ENCODE measurements at regions not wholly inside any gene's neighbourhood (a gene's known extent, or its start where the extent isn't known, plus 50 kb on each side); places are given as distances from the start of the nearest gene placed in this dataset.

- TF ChIP-seq CTCF (IDR thresholded peaks at IDR 0.05; ENCODE audit: extremely low read depth in 1 of 2, insufficient read depth in 1 of 2, low read depth in 1 of 2, low read length in 2 of 2), result no peak
- TF ChIP-seq JUN (IDR thresholded peaks at IDR 0.05; ENCODE audit: borderline replicate concordance, insufficient read depth, insufficient read length, low read depth), result no peak
- TF ChIP-seq POLR2A (IDR thresholded peaks at IDR 0.05; ENCODE audit: low read depth, low read length), result no peak
- no peak for TF ChIP-seq EZH2 (IDR thresholded peaks at IDR 0.05; ENCODE audit: borderline replicate concordance, low read depth, low read length, severe bottlenecking)
- no peak for TF ChIP-seq MYC (IDR thresholded peaks at IDR 0.05; ENCODE audit: low read depth, low read length)
- no peak for TF ChIP-seq MAX (IDR thresholded peaks at IDR 0.05; ENCODE audit: insufficient read depth, insufficient read length)
- no peak for TF ChIP-seq GATA2 (IDR thresholded peaks at IDR 0.05; ENCODE audit: insufficient read depth, insufficient read length, low read depth, low read length)
- TF ChIP-seq POLR2AphosphoS5 (IDR thresholded peaks at IDR 0.05; ENCODE audit: insufficient read depth, low read depth, low read length), result no peak
- TF ChIP-seq FOS (IDR thresholded peaks at IDR 0.05; ENCODE audit: borderline replicate concordance, insufficient read depth, low read length), result no peak
Measured at GRCh38 chr2:206387808-206388207, 55.5 kb upstream of the ADAM23 start.

Data from endothelial cell of umbilical vein (primary cell).